ENCODE measurements at regions not wholly inside any gene's neighbourhood (a gene's known extent, or its start where the extent isn't known, plus 50 kb on each side); places are given as distances from the start of the nearest gene placed in this dataset.

GRCh38 chr3:86333636-86334035, 657.3 kb downstream of the VGLL3 start:
- Histone ChIP-seq H3K27me3 (replicated peaks; ENCODE audit: insufficient read depth, low read length) (no peaks in the 10 kb centered on the region), H3K4me2 (ENCODE audit: low read depth, low read length) (no peak overlapping the region), H3K36me3 (replicated peaks; ENCODE audit: insufficient read depth, low read length) (no peaks in the 10 kb centered on the region), H3K27ac (ENCODE audit: low read length) (no peak overlapping the region), H2AFZ (ENCODE audit: low read length) (no peak overlapping the region), H3K79me2 (ENCODE audit: low read length) (no peaks in the 10 kb centered on the region), H3K9ac (ENCODE audit: low read length) (no peak overlapping the region), H3F3A (ENCODE audit: insufficient read depth, low read length) (no peaks in the 10 kb centered on the region), H4K20me1 (ENCODE audit: insufficient read depth, low read length) (no peaks in the 10 kb centered on the region), H3K9me3 (replicated peaks; ENCODE audit: insufficient read depth, low read length) (no peaks in the 10 kb centered on the region), H3K9me2 (replicated peaks; ENCODE audit: insufficient read depth, low read length) (no peaks in the 10 kb centered on the region), H3K4me1 (ENCODE audit: low read length) (no peaks in the 10 kb centered on the region), H3K4me3 (ENCODE audit: low read length) (no peak overlapping the region)
- TF ChIP-seq CTCF (IDR thresholded peaks at IDR 0.05; ENCODE audit: low read length), result no peak
- TF ChIP-seq EZH2phosphoT487 (IDR thresholded peaks at IDR 0.05; ENCODE audit: low read length), result no peak
- no peak for TF ChIP-seq EZH2 (optimal IDR thresholded peaks at IDR 0.05; ENCODE audit: low read depth, low read length)
- no peak for DNase-seq

- no peaks in the 10 kb centered on the region for H3K36me3 ChIP-seq (replicated peaks; ENCODE audit: insufficient read depth, low read length)
- no peaks in the 10 kb centered on the region for H3K79me2 ChIP-seq (ENCODE audit: low read length)
- H3K27ac ChIP-seq (ENCODE audit: low read length), result no peak overlapping the region
- no peaks in the 10 kb centered on the region for H3K9me2 ChIP-seq (replicated peaks; ENCODE audit: insufficient read depth, low read length)
- H3K4me1 ChIP-seq (ENCODE audit: low read length), result no peaks in the 10 kb centered on the region
- TF ChIP-seq EZH2phosphoT487 (IDR thresholded peaks at IDR 0.05; ENCODE audit: low read length), result no peak
- TF ChIP-seq CTCF (IDR thresholded peaks at IDR 0.05; ENCODE audit: low read length), result no peak
- no peak for TF ChIP-seq EZH2 (optimal IDR thresholded peaks at IDR 0.05; ENCODE audit: low read depth, low read length)
- H3K4me3 ChIP-seq (ENCODE audit: low read length), result no peak overlapping the region
- H4K20me1 ChIP-seq (ENCODE audit: insufficient read depth, low read length), result no peaks in the 10 kb centered on the region
- DNase-seq, result no peak
- H3K4me2 ChIP-seq (ENCODE audit: low read depth, low read length), result no peak overlapping the region
- no peak overlapping the region for H3K9ac ChIP-seq (ENCODE audit: low read length)
- H3K27me3 ChIP-seq (replicated peaks; ENCODE audit: insufficient read depth, low read length), result no peaks in the 10 kb centered on the region
- no peaks in the 10 kb centered on the region for H3K9me3 ChIP-seq (replicated peaks; ENCODE audit: insufficient read depth, low read length)
- H2AFZ ChIP-seq (ENCODE audit: low read length), result no peak overlapping the region
- no peaks in the 10 kb centered on the region for H3F3A ChIP-seq (ENCODE audit: insufficient read depth, low read length)
Observed at GRCh38 chr3:86303935-86304334, 687.0 kb downstream of the VGLL3 start.

GRCh38 chr3:86282106-86282787, 708.7 kb downstream of the VGLL3 start:
- no peaks in the 10 kb centered on the region for H3K9me2 ChIP-seq (replicated peaks; ENCODE audit: insufficient read depth, low read length)
- TF ChIP-seq EZH2 (optimal IDR thresholded peaks at IDR 0.05; ENCODE audit: low read depth, low read length), result no peak
- no peak for TF ChIP-seq CTCF (IDR thresholded peaks at IDR 0.05; ENCODE audit: low read length)
- no peak for TF ChIP-seq EZH2phosphoT487 (IDR thresholded peaks at IDR 0.05; ENCODE audit: low read length)

More at GRCh38 chr3:86282106-86282787, 708.7 kb downstream of the VGLL3 start:
- no peak overlapping the region for H2AFZ ChIP-seq (ENCODE audit: low read length)
- no peak overlapping the region for H3K4me3 ChIP-seq (ENCODE audit: low read length)
- no peaks in the 10 kb centered on the region for H3K36me3 ChIP-seq (replicated peaks; ENCODE audit: insufficient read depth, low read length)
- no peak overlapping the region for H3K9ac ChIP-seq (ENCODE audit: low read length)
- no peak for DNase-seq
- H3K27me3 ChIP-seq (replicated peaks; ENCODE audit: insufficient read depth, low read length), result no peaks in the 10 kb centered on the region
- no peaks in the 10 kb centered on the region for H4K20me1 ChIP-seq (ENCODE audit: insufficient read depth, low read length)
- no peak overlapping the region for H3K27ac ChIP-seq (ENCODE audit: low read length)
- no peaks in the 10 kb centered on the region for H3F3A ChIP-seq (ENCODE audit: insufficient read depth, low read length)
- H3K4me1 ChIP-seq (ENCODE audit: low read length), result no peaks in the 10 kb centered on the region
- H3K4me2 ChIP-seq (ENCODE audit: low read depth, low read length), result no peak overlapping the region
- H3K9me3 ChIP-seq (replicated peaks; ENCODE audit: insufficient read depth, low read length), result no peaks in the 10 kb centered on the region
- H3K79me2 ChIP-seq (ENCODE audit: low read length), result no peaks in the 10 kb centered on the region
